Mesendoderm (in vitro differentiated cells): ENCODE measurements at regions not wholly inside any gene's neighbourhood (a gene's known extent, or its start where the extent isn't known, plus 50 kb on each side); places are given as distances from the start of the nearest gene placed in this dataset.

Experiments used
- DNase-seq: peaks from one replicate; pipeline ENCODE4 v3.0.0; 2013
- H2AK5ac ChIP-seq: 2 replicates; pipeline ENCODE4 v1.6.1; 2013; ENCODE audit warnings: low read length, inconsistent platforms
- H2BK120ac ChIP-seq: 2 replicates; pipeline ENCODE4 v1.6.1; 2013; ENCODE audit warnings: low read depth, mild to moderate bottlenecking, low read length, moderate library complexity, mixed read lengths
- H2BK15ac ChIP-seq: replicated peaks from 2 replicates; pipeline ENCODE4 v1.6.1; 2013; ENCODE audit warnings: low read depth, mild to moderate bottlenecking, moderate library complexity
- H2BK5ac ChIP-seq: 2 replicates; pipeline ENCODE4 v1.6.1; 2013; ENCODE audit warnings: low read length, inconsistent platforms
- H3K18ac ChIP-seq: 2 replicates; pipeline ENCODE4 v1.6.1; 2013; ENCODE audit warnings: mild to moderate bottlenecking, low read length, mixed read lengths
- H3K23ac ChIP-seq: one replicate; pipeline ENCODE4 v1.6.1; 2013; ENCODE audit warnings: low read length
- H3K27ac ChIP-seq: 2 replicates; pipeline ENCODE4 v1.5.1; 2013; ENCODE audit warnings: low read depth, mild to moderate bottlenecking, inconsistent platforms, low read length, moderate library complexity
- H3K27me3 ChIP-seq: 2 replicates; pipeline ENCODE4 v1.6.1; 2013; ENCODE audit warnings: low read length, control low read depth, mild to moderate bottlenecking, inconsistent platforms; ENCODE audit not compliant: insufficient read depth, poor library complexity
- H3K36me3 ChIP-seq: 2 replicates; pipeline ENCODE4 v1.6.1; 2013; ENCODE audit warnings: low read length, inconsistent platforms; ENCODE audit not compliant: control insufficient read depth, insufficient read depth
- H3K4ac ChIP-seq: one replicate; pipeline ENCODE4 v1.6.1; 2013; ENCODE audit warnings: low read depth, mild to moderate bottlenecking, low read length, moderate library complexity
- H3K4me1 ChIP-seq: 2 replicates; pipeline ENCODE4 v1.6.1; 2013; ENCODE audit warnings: low read depth, low read length, inconsistent platforms; ENCODE audit not compliant: control insufficient read depth
- H3K4me2 ChIP-seq: 2 replicates; pipeline ENCODE4 v1.6.1; 2013; ENCODE audit warnings: low read length
- H3K4me3 ChIP-seq: 2 replicates; pipeline ENCODE4 v1.5.1; 2013; ENCODE audit warnings: mild to moderate bottlenecking, low read length
- H3K56ac ChIP-seq: one replicate; pipeline ENCODE4 v1.6.1; 2013; ENCODE audit warnings: low read length
- H3K79me1 ChIP-seq: 2 replicates; pipeline ENCODE4 v1.6.1; 2013; ENCODE audit warnings: low read length, inconsistent platforms
- H3K79me2 ChIP-seq: 2 replicates; pipeline ENCODE4 v1.6.1; 2013; ENCODE audit warnings: mild to moderate bottlenecking, low read length; ENCODE audit not compliant: control insufficient read depth, insufficient read depth
- H3K9ac ChIP-seq: 2 replicates; pipeline ENCODE4 v1.6.1; 2013; ENCODE audit warnings: low read length, inconsistent platforms
- H4K5ac ChIP-seq: one replicate; pipeline ENCODE4 v1.6.1; 2013; ENCODE audit warnings: low read length
- H4K8ac ChIP-seq: one replicate; pipeline ENCODE4 v1.6.1; 2013; ENCODE audit warnings: low read depth, mild to moderate bottlenecking, control low read depth, low read length, moderate library complexity
- WGBS: extraction: QIAGEN DNeasy Blood & Tissue Kit; methylation state at CpG from one replicate; pipeline ENCODE4 v1.1.7; 2013; ENCODE audit warnings: low lambda C conversion rate, missing lambda C conversion rate; ENCODE audit not compliant: insufficient coverage; ENCODE audit errors: extremely low coverage; 5-methylcytosine and 5-hydroxymethylcytosine counted together

- Histone ChIP-seq H3K4me3 (no peak overlapping the region), H2BK5ac (no peak overlapping the region), H2AK5ac (no peak overlapping the region), H3K4me1 (no peaks in the 10 kb centered on the region), H3K4ac (no peak overlapping the region), H3K27me3 (no peaks in the 10 kb centered on the region), H2BK15ac (no peak overlapping the region), H3K9ac (no peak overlapping the region), H3K79me2 (no peaks in the 10 kb centered on the region), H2BK120ac (no peak overlapping the region), H4K8ac (no peak overlapping the region), H4K5ac (no peak overlapping the region), H3K23ac (no peak overlapping the region), H3K4me2 (no peak overlapping the region), H3K18ac (no peak overlapping the region), H3K36me3 (no peaks in the 10 kb centered on the region), H3K56ac (no peak overlapping the region), H3K27ac (no peak overlapping the region), H3K79me1 (no peaks in the 10 kb centered on the region)
- no peak for DNase-seq
- WGBS: no CpG with 5 or more reads among the region's 1 CpG
These were observed 484.2 kb upstream of the PTPRD start for GRCh38 chr9:11097020-11097419.

- no peak for DNase-seq
- WGBS: no CpG with 5 or more reads among the region's 2 CpGs
- H2BK15ac ChIP-seq: no peak overlapping the region
- H2AK5ac ChIP-seq: no peak overlapping the region
- H3K23ac ChIP-seq: no peak overlapping the region
- H3K9ac ChIP-seq: no peak overlapping the region
- H3K4me1 ChIP-seq: no peaks in the 10 kb centered on the region
- no peak overlapping the region for H2BK120ac ChIP-seq
- H3K36me3 ChIP-seq: no peaks in the 10 kb centered on the region
- H3K4ac ChIP-seq: no peak overlapping the region
- no peaks in the 10 kb centered on the region for H3K27me3 ChIP-seq
- no peak overlapping the region for H2BK5ac ChIP-seq
- no peak overlapping the region for H3K4me2 ChIP-seq
- H4K8ac ChIP-seq: no peak overlapping the region
- no peak overlapping the region for H4K5ac ChIP-seq
- H3K79me1 ChIP-seq: no peaks in the 10 kb centered on the region
- no peak overlapping the region for H3K56ac ChIP-seq
- H3K27ac ChIP-seq: no peak overlapping the region
- H3K4me3 ChIP-seq: no peak overlapping the region
- H3K79me2 ChIP-seq: no peaks in the 10 kb centered on the region
- H3K18ac ChIP-seq: no peak overlapping the region
These were observed 490.7 kb upstream of the PTPRD start for GRCh38 chr9:11103525-11103924.

- Histone ChIP-seq H3K4ac (no peak overlapping the region), H3K4me3 (no peak overlapping the region), H3K27me3 (no peaks in the 10 kb centered on the region), H4K8ac (no peak overlapping the region), H2BK120ac (no peak overlapping the region), H3K23ac (no peak overlapping the region), H3K4me1 (no peaks in the 10 kb centered on the region), H3K79me1 (no peaks in the 10 kb centered on the region), H3K79me2 (no peaks in the 10 kb centered on the region), H3K27ac (no peak overlapping the region), H3K9ac (no peak overlapping the region), H2AK5ac (no peak overlapping the region), H3K18ac (no peak overlapping the region), H3K4me2 (no peak overlapping the region), H3K36me3 (no peaks in the 10 kb centered on the region), H2BK5ac (no peak overlapping the region), H2BK15ac (no peak overlapping the region), H4K5ac (no peak overlapping the region), H3K56ac (no peak overlapping the region)
- DNase-seq: no peak
- no CpG with 5 or more reads among the region's 8 CpGs for WGBS
These were observed 494.4 kb upstream of the PTPRD start for GRCh38 chr9:11107196-11107595.

- H2BK15ac ChIP-seq: no peak overlapping the region
- H2BK120ac ChIP-seq: no peak overlapping the region
- H3K27ac ChIP-seq: no peak overlapping the region
- H2AK5ac ChIP-seq: no peak overlapping the region
- no peak overlapping the region for H3K4me2 ChIP-seq
- H3K9ac ChIP-seq: no peak overlapping the region
- H4K8ac ChIP-seq: no peak overlapping the region
- H3K4me1 ChIP-seq: no peaks in the 10 kb centered on the region
- no peak overlapping the region for H3K4me3 ChIP-seq
- no peaks in the 10 kb centered on the region for H3K79me2 ChIP-seq
- no peak overlapping the region for H3K18ac ChIP-seq
- H3K4ac ChIP-seq: no peak overlapping the region
- no peaks in the 10 kb centered on the region for H3K79me1 ChIP-seq
- no peak overlapping the region for H3K56ac ChIP-seq
- H3K36me3 ChIP-seq: no peaks in the 10 kb centered on the region
- H3K27me3 ChIP-seq: no peaks in the 10 kb centered on the region
- H2BK5ac ChIP-seq: no peak overlapping the region
- H4K5ac ChIP-seq: no peak overlapping the region
- no peak overlapping the region for H3K23ac ChIP-seq
- no CpG with 5 or more reads among the region's 3 CpGs for WGBS
- DNase-seq: no peak
These were observed 515.4 kb upstream of the PTPRD start for GRCh38 chr9:11128156-11128555.

GRCh38 chr9:11135851-11136250 is 523.0 kb upstream of the PTPRD start:
- no CpG with 5 or more reads among the region's 3 CpGs for WGBS
- Histone ChIP-seq H2BK120ac (no peak overlapping the region), H3K9ac (no peak overlapping the region), H3K27ac (no peak overlapping the region), H2BK15ac (no peak overlapping the region), H3K4me3 (no peak overlapping the region), H3K4me2 (no peak overlapping the region), H3K18ac (no peak overlapping the region), H3K56ac (no peak overlapping the region), H2AK5ac (no peak overlapping the region), H3K4me1 (no peaks in the 10 kb centered on the region), H3K4ac (no peak overlapping the region), H3K36me3 (no peaks in the 10 kb centered on the region), H4K5ac (no peak overlapping the region), H4K8ac (no peak overlapping the region), H3K79me2 (no peaks in the 10 kb centered on the region), H3K79me1 (no peaks in the 10 kb centered on the region), H3K27me3 (no peaks in the 10 kb centered on the region), H2BK5ac (no peak overlapping the region), H3K23ac (no peak overlapping the region)
- no peak for DNase-seq

DNA sequence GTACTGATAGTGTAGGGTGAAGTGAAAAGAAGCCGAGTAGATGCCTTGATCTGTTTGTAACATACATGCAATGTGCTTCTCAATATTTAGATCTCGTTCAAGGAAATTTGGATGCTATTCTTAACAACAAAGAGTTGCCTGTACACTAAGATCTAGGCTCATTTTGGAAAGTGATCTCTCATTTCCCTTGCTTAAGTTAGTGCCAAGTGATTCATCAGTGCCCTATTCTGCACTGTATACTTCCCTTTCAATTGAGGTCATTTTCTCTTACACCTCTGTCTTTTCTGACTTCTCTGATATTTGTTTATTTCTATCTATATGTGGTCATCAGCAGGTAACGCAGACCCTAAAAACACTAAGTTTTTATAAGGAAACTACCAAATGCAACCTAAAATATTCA is 528.6 kb upstream of the PTPRD start:
- Histone ChIP-seq H3K18ac (no peak overlapping the region), H4K8ac (no peak overlapping the region), H3K4ac (no peak overlapping the region), H2BK120ac (no peak overlapping the region), H3K4me3 (no peak overlapping the region), H3K27ac (no peak overlapping the region), H4K5ac (no peak overlapping the region), H3K36me3 (no peaks in the 10 kb centered on the region), H3K4me1 (no peaks in the 10 kb centered on the region), H3K56ac (no peak overlapping the region), H2BK15ac (no peak overlapping the region), H3K9ac (no peak overlapping the region), H2BK5ac (no peak overlapping the region), H3K79me1 (no peaks in the 10 kb centered on the region), H3K23ac (no peak overlapping the region), H2AK5ac (no peak overlapping the region), H3K27me3 (no peaks in the 10 kb centered on the region), H3K79me2 (no peaks in the 10 kb centered on the region), H3K4me2 (no peak overlapping the region)
- no CpG with 5 or more reads among the region's 3 CpGs for WGBS
- DNase-seq: no peak
